Smooth muscle cell (in vitro differentiated cells): ENCODE measurements at regions not wholly inside any gene's neighbourhood (a gene's known extent, or its start where the extent isn't known, plus 50 kb on each side); places are given as distances from the start of the nearest gene placed in this dataset.

Experiments used
- DNase-seq: peaks from one replicate; lab custom pipeline; 2025; ENCODE audit not compliant: unreplicated experiment; lab: John Stamatoyannopoulos, UW
- H2AFZ ChIP-seq: fragments of 200-600 bp; sonication (generic); 2 replicates; pipeline ENCODE4 v1.6.0; 2016; ENCODE audit warnings: antibody characterized with exemption, low read depth, mild to moderate bottlenecking
- H3F3A ChIP-seq: fragments of 200-600 bp; sonication (generic); 2 replicates; pipeline ENCODE4 v1.6.0; 2017; ENCODE audit warnings: antibody characterized with exemption, low read depth
- H3K27ac ChIP-seq: fragments of 200-600 bp; sonication (generic); 2 replicates; pipeline ENCODE4 v1.5.1; 2016; ENCODE audit warnings: low read depth, mild to moderate bottlenecking
- H3K27me3 ChIP-seq: fragments of 200-600 bp; sonication (generic); 2 replicates; pipeline ENCODE4 v1.6.1; 2016; ENCODE audit warnings: low read depth, mild to moderate bottlenecking
- H3K36me3 ChIP-seq: fragments of 200-600 bp; sonication (generic); 2 replicates; pipeline ENCODE4 v1.5.1; 2016; ENCODE audit warnings: low read depth
- H3K4me1 ChIP-seq: fragments of 200-600 bp; sonication (generic); 2 replicates; pipeline ENCODE4 v1.5.1; 2016; ENCODE audit warnings: low read depth
- H3K4me2 ChIP-seq: fragments of 200-600 bp; sonication (generic); 2 replicates; pipeline ENCODE4 v1.6.0; 2016; ENCODE audit warnings: mild to moderate bottlenecking
- H3K4me3 ChIP-seq: fragments of 200-600 bp; sonication (generic); 2 replicates; pipeline ENCODE4 v1.5.1; 2016; ENCODE audit warnings: mild to moderate bottlenecking
- H3K79me2 ChIP-seq: fragments of 200-600 bp; sonication (generic); 2 replicates; pipeline ENCODE4 v1.6.0; 2016; ENCODE audit warnings: low read depth, mild to moderate bottlenecking
- H3K9ac ChIP-seq: fragments of 200-600 bp; sonication (generic); 2 replicates; pipeline ENCODE4 v1.6.0; 2016; ENCODE audit warnings: low read depth
- H3K9me3 ChIP-seq: fragments of 200-600 bp; sonication (generic); replicated peaks from 2 replicates; pipeline ENCODE4 v1.5.1; 2016; ENCODE audit warnings: low read depth
- H4K20me1 ChIP-seq: fragments of 200-600 bp; sonication (generic); 2 replicates; pipeline ENCODE4 v1.6.0; 2016; ENCODE audit warnings: low read depth
- CTCF ChIP-seq: fragments of 200-600 bp; sonication (generic); IDR thresholded peaks from 2 replicates; pipeline ENCODE4 v1.5.1; 2017; ENCODE audit warnings: borderline replicate concordance, mild to moderate bottlenecking, antibody characterized with exemption; ENCODE audit not compliant: insufficient read depth, poor library complexity, severe bottlenecking
- WGBS: methylation state at CpG from one replicate; pipeline ENCODE4 v1.1.7; 2016; ENCODE audit warnings: low lambda C conversion rate; 5-methylcytosine and 5-hydroxymethylcytosine counted together

GRCh38 chrX:7447801-7448499 lies 300.0 kb upstream of the PUDP start:
- H3K9me3 ChIP-seq = no peaks in the 10 kb centered on the region
- no peak overlapping the region for H3K9ac ChIP-seq
- H3K79me2 ChIP-seq = no peaks in the 10 kb centered on the region
- no peak overlapping the region for H3K4me2 ChIP-seq
- H3K27ac ChIP-seq = no peak overlapping the region
- DNase-seq = no peak
- TF ChIP-seq CTCF = no peak
- H3K36me3 ChIP-seq = no peaks in the 10 kb centered on the region
- H3F3A ChIP-seq = no peaks in the 10 kb centered on the region
- H4K20me1 ChIP-seq = no peaks in the 10 kb centered on the region
- no peaks in the 10 kb centered on the region for H3K4me1 ChIP-seq
- whole genome bisulfite sequencing = 71% methylated on average over 8 of the region's 8 CpGs
- no peak overlapping the region for H2AFZ ChIP-seq
- H3K27me3 ChIP-seq = no peaks in the 10 kb centered on the region
- no peak overlapping the region for H3K4me3 ChIP-seq

GRCh38 chrX:7446815-7447214 lies 298.9 kb upstream of the PUDP start:
- no peak overlapping the region for H3K27ac ChIP-seq
- no peaks in the 10 kb centered on the region for H4K20me1 ChIP-seq
- H2AFZ ChIP-seq = no peak overlapping the region
- no peaks in the 10 kb centered on the region for H3K9me3 ChIP-seq
- TF ChIP-seq CTCF = no peak
- no peaks in the 10 kb centered on the region for H3K79me2 ChIP-seq
- H3K36me3 ChIP-seq = no peaks in the 10 kb centered on the region
- WGBS = 87% methylated on average over 4 of the region's 4 CpGs
- no peaks in the 10 kb centered on the region for H3K4me1 ChIP-seq
- H3F3A ChIP-seq = no peaks in the 10 kb centered on the region
- H3K4me3 ChIP-seq = no peak overlapping the region
- no peak for DNase-seq
- H3K4me2 ChIP-seq = no peak overlapping the region
- H3K27me3 ChIP-seq = no peaks in the 10 kb centered on the region
- H3K9ac ChIP-seq = no peak overlapping the region

- H3K9ac ChIP-seq = no peak overlapping the region
- no peak overlapping the region for H3K4me2 ChIP-seq
- no peak for DNase-seq
- H3F3A ChIP-seq = no peaks in the 10 kb centered on the region
- H2AFZ ChIP-seq = no peak overlapping the region
- no peak for TF ChIP-seq CTCF
- H3K9me3 ChIP-seq = no peaks in the 10 kb centered on the region
- H4K20me1 ChIP-seq = no peaks in the 10 kb centered on the region
- no peaks in the 10 kb centered on the region for H3K79me2 ChIP-seq
- no peak overlapping the region for H3K27ac ChIP-seq
- whole genome bisulfite sequencing = 63% methylated on average over 2 of the region's 2 CpGs
- no peak overlapping the region for H3K4me3 ChIP-seq
- no peaks in the 10 kb centered on the region for H3K27me3 ChIP-seq
- H3K4me1 ChIP-seq = no peaks in the 10 kb centered on the region
- no peaks in the 10 kb centered on the region for H3K36me3 ChIP-seq
These were observed 297.0 kb upstream of the PUDP start for GRCh38 chrX:7444967-7445366.

- Histone ChIP-seq H3F3A (no peaks in the 10 kb centered on the region), H3K4me2 (no peak overlapping the region), H3K9ac (no peak overlapping the region), H3K36me3 (no peaks in the 10 kb centered on the region), H3K4me3 (no peak overlapping the region), H3K27me3 (no peaks in the 10 kb centered on the region), H4K20me1 (no peaks in the 10 kb centered on the region), H3K4me1 (no peaks in the 10 kb centered on the region), H3K79me2 (no peaks in the 10 kb centered on the region), H3K9me3 (no peaks in the 10 kb centered on the region), H3K27ac (no peak overlapping the region), H2AFZ (no peak overlapping the region)
- no peak for TF ChIP-seq CTCF
- no peak for DNase-seq
- WGBS = 76% methylated on average over 6 of the region's 6 CpGs
These were observed 293.6 kb upstream of the PUDP start for GRCh38 chrX:7441586-7441985.
